Keratinocyte (primary cell): ENCODE measurements at regions not wholly inside any gene's neighbourhood (a gene's known extent, or its start where the extent isn't known, plus 50 kb on each side); places are given as distances from the start of the nearest gene placed in this dataset.

Source experiments
- DNase-seq: peaks from one replicate; pipeline ENCODE4 v3.0.0-alpha.2; 2011; ENCODE audit warnings: low read depth, missing footprints, low spot score
- FAIRE-seq: peaks from 2 replicates; lab custom pipeline; 2011; peaks lifted over from hg19 to GRCh38; lab: Jason Lieb, UNC
- H2AFZ ChIP-seq: 2 replicates; pipeline ENCODE4 v1.6.0; 2012; ENCODE audit warnings: low read length, control low read depth, inconsistent platforms; ENCODE audit not compliant: control insufficient read depth
- H3K27ac ChIP-seq: 2 replicates; pipeline ENCODE4 v1.5.1; 2011; ENCODE audit warnings: low read length; ENCODE audit not compliant: control insufficient read depth, insufficient read depth
- H3K27me3 ChIP-seq: 3 replicates; pipeline ENCODE4 v1.6.0; 2011; ENCODE audit warnings: low read length; ENCODE audit not compliant: control insufficient read depth, insufficient read depth; ENCODE audit errors: extremely low read depth
- H3K36me3 ChIP-seq, 2 experiments: 2 replicates in 1 of 2; 3 replicates in 1 of 2; pipeline ENCODE4 v1.5.1; 2011; ENCODE audit warnings: low read length in 2 of 2, mild to moderate bottlenecking in 1 of 2; ENCODE audit not compliant: control insufficient read depth in 2 of 2, insufficient read depth in 2 of 2; ENCODE audit errors: extremely low read depth in 1 of 2
- H3K4me1 ChIP-seq: 3 replicates; pipeline ENCODE4 v1.5.1; 2011; ENCODE audit warnings: low read length; ENCODE audit not compliant: control insufficient read depth, insufficient read depth; ENCODE audit errors: extremely low read depth
- H3K4me2 ChIP-seq: 3 replicates; pipeline ENCODE4 v1.6.0; 2011; ENCODE audit warnings: low read depth, low read length; ENCODE audit not compliant: control insufficient read depth, insufficient read depth; ENCODE audit errors: extremely low read depth
- H3K4me3 ChIP-seq, 3 experiments: fragments of 200-600 bp in 1 of 3; sonication (generic) in 1 of 3; 2 replicates in 2 of 3; 3 replicates in 1 of 3; pipeline ENCODE4 v1.5.1; 2011 to 2016; ENCODE audit warnings: low read length in 3 of 3, mild to moderate bottlenecking in 3 of 3, control low read depth in 2 of 3, inconsistent platforms in 1 of 3, low read depth in 1 of 3, mixed read lengths in 1 of 3, mixed run types in 1 of 3, moderate library complexity in 1 of 3; ENCODE audit not compliant: control insufficient read depth in 2 of 3, insufficient read depth in 2 of 3; ENCODE audit errors: extremely low read depth in 1 of 3
- H3K79me2 ChIP-seq: 2 replicates; pipeline ENCODE4 v1.6.0; 2012; ENCODE audit warnings: low read length; ENCODE audit not compliant: control insufficient read depth, insufficient read depth
- H3K9ac ChIP-seq: 3 replicates; pipeline ENCODE4 v1.6.0; 2011; ENCODE audit warnings: low read length; ENCODE audit not compliant: control insufficient read depth, insufficient read depth; ENCODE audit errors: extremely low read depth
- H3K9me1 ChIP-seq: 3 replicates; pipeline ENCODE4 v1.6.0; 2011; ENCODE audit warnings: low read length; ENCODE audit not compliant: control insufficient read depth, insufficient read depth; ENCODE audit errors: extremely low read depth
- H3K9me3 ChIP-seq: 2 replicates; pipeline ENCODE4 v1.5.1; 2012; ENCODE audit warnings: low read depth, low read length; ENCODE audit not compliant: control insufficient read depth
- H4K20me1 ChIP-seq: 3 replicates; pipeline ENCODE4 v1.6.0; 2011; ENCODE audit warnings: low read length; ENCODE audit not compliant: control insufficient read depth, insufficient read depth; ENCODE audit errors: extremely low read depth
- EZH2 ChIP-seq: IDR thresholded peaks from one replicate; pipeline ENCODE4 v1.6.1; 2012; ENCODE audit warnings: inconsistent platforms, mild to moderate bottlenecking, low read length, moderate library complexity
- dilution Hi-C: fragments of 300-500 bp; cut with MboI; formaldehyde crosslinking; loops from one replicate; pipeline ENCODE4 v1.7.0; 2020; ENCODE audit warnings: low sequenced_read_pairs; ENCODE audit not compliant: extremely low pct_ligation_motif_present
- TF ChIP-seq, protein P1 (sequence below), 3 experiments: IDR thresholded peaks in 1 of 3; conservative IDR thresholded peaks in 1 of 3; optimal IDR thresholded peaks in 1 of 3; 2 replicates in 2 of 3; 3 replicates in 1 of 3; pipeline versions ENCODE3 to v1.5.1; 2011; ENCODE audit warnings: low read length in 3 of 3, mild to moderate bottlenecking in 3 of 3, moderate library complexity in 2 of 3, control low read depth in 1 of 3, inconsistent platforms in 1 of 3; ENCODE audit not compliant: insufficient read depth in 2 of 3; ENCODE audit errors: extremely low read depth in 1 of 3

- Histone ChIP-seq H2AFZ (no peak overlapping the region), H3K4me2 (no peak overlapping the region), H3K27me3 (no peaks in the 10 kb centered on the region), H3K4me3 (no peak overlapping the region), H3K79me2 (no peaks in the 10 kb centered on the region), H4K20me1 (no peaks in the 10 kb centered on the region), H3K36me3 (no peaks in the 10 kb centered on the region), H3K9ac (no peak overlapping the region), H3K9me1 (no peaks in the 10 kb centered on the region), H3K27ac (no peak overlapping the region), H3K4me1 (no peaks in the 10 kb centered on the region), H3K9me3 (no peaks in the 10 kb centered on the region)
- TF ChIP-seq, protein P1, sequence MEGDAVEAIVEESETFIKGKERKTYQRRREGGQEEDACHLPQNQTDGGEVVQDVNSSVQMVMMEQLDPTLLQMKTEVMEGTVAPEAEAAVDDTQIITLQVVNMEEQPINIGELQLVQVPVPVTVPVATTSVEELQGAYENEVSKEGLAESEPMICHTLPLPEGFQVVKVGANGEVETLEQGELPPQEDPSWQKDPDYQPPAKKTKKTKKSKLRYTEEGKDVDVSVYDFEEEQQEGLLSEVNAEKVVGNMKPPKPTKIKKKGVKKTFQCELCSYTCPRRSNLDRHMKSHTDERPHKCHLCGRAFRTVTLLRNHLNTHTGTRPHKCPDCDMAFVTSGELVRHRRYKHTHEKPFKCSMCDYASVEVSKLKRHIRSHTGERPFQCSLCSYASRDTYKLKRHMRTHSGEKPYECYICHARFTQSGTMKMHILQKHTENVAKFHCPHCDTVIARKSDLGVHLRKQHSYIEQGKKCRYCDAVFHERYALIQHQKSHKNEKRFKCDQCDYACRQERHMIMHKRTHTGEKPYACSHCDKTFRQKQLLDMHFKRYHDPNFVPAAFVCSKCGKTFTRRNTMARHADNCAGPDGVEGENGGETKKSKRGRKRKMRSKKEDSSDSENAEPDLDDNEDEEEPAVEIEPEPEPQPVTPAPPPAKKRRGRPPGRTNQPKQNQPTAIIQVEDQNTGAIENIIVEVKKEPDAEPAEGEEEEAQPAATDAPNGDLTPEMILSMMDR (optimal IDR thresholded peaks at IDR 0.05 in 1 of 3, IDR thresholded peaks at IDR 0.05 in 1 of 3, conservative IDR thresholded peaks at IDR 0.05 in 1 of 3; ENCODE audit: extremely low read depth in 1 of 3, insufficient read depth in 2 of 3, low read length in 3 of 3) = peak; percentile 73 to 95 (median 90)
- TF ChIP-seq EZH2 = no peak
- DNase-seq = no peak
- peak; percentile 46 for FAIRE-seq
- dilution Hi-C loops = no loop called here
Measured at GRCh38 chr1:55375617-55376258, 160.6 kb upstream of the USP24 start.

DNA sequence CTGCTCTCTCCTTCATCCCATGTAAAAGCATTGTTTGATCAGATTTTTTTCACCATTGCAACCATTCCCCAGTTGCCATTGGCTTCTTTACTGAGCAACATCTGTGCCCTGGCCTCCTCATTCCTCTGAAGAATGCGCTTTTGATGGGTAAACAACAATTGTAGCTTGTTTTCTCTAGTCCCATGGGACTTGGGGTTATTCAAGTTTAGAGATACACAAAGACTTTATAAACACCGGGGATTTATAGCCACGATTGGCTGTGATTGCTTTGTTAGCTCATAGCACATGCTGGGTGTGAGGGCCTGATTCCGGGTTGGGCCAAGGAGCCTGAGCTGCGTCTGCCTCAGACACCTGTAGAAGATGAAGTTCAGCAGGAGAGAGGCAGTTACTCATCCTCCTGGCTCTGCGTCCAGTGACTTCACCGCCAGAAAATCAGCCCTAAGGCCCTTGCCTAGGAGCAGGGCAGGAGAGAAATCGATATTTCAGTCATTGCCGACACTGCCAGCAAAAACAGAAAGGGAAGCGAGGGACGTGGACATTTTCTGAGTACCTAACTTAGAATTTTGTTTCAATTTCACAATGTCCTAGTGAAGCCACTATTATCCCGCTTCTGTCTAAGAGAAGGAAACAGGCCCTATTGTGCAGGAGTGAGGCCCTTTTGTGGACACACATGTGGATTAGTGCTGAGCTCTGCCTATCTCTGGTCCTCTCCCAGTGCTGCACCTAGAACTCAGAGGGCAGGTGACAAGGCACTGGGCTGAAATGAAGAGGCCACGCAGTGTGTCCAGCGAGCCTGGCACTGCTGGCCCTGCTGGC lies 159.8 kb upstream of the USP24 start:
- dilution Hi-C loops = no loop called here
- DNase-seq = no peak
- Histone ChIP-seq H4K20me1 (no peaks in the 10 kb centered on the region), H3K4me2 (no peak overlapping the region), H3K27ac (no peak overlapping the region), H3K9me1 (no peaks in the 10 kb centered on the region), H3K36me3 (no peaks in the 10 kb centered on the region), H3K9me3 (no peaks in the 10 kb centered on the region), H3K27me3 (no peaks in the 10 kb centered on the region), H3K9ac (no peak overlapping the region), H3K4me1 (no peaks in the 10 kb centered on the region), H3K4me3 (no peak overlapping the region), H2AFZ (no peak overlapping the region), H3K79me2 (no peaks in the 10 kb centered on the region)
- TF ChIP-seq, protein P1 (optimal IDR thresholded peaks at IDR 0.05 in 1 of 3, IDR thresholded peaks at IDR 0.05 in 1 of 3, conservative IDR thresholded peaks at IDR 0.05 in 1 of 3; ENCODE audit: extremely low read depth in 1 of 3, insufficient read depth in 2 of 3, low read length in 3 of 3) = no peak
- TF ChIP-seq EZH2 = no peak
- no peak for FAIRE-seq
